Endothelial cell of umbilical vein (primary cell): ENCODE measurements at regions not wholly inside any gene's neighbourhood (a gene's known extent, or its start where the extent isn't known, plus 50 kb on each side); places are given as distances from the start of the nearest gene placed in this dataset.

Source experiments
- BruUV-seq: library from RNA; stranded (reverse); fragments of 400-500 nt; replicated peaks from 2 replicates; lab custom pipeline; 2021; lab: Mats Ljungman, UMichigan
- CTCF ChIA-PET: fragments of 300-600, 350-600 bp; sonication (Branson Sonifier 250); formaldehyde crosslinking; loops from one replicate; lab custom pipeline; 2021; ENCODE audit warnings: antibody characterized with exemption, inconsistent platforms; lab: Charles Lee
- POLR2A ChIA-PET: fragments of 300-600, 350-600 bp; sonication (Branson Sonifier 250); formaldehyde crosslinking; loops from one replicate; lab custom pipeline; 2021; ENCODE audit warnings: antibody characterized with exemption, inconsistent platforms; lab: Charles Lee
- DNase-seq: peaks from one replicate; pipeline ENCODE4 v3.0.0-alpha.2; 2011; ENCODE audit warnings: low read depth, low spot score
- FAIRE-seq: peaks from 2 replicates; lab custom pipeline; 2011; peaks lifted over from hg19 to GRCh38; lab: Jason Lieb, UNC
- H2AFZ ChIP-seq: 2 replicates; pipeline ENCODE4 v1.6.0; 2012; ENCODE audit warnings: low read depth, low read length, control low read depth, inconsistent platforms
- H3K27ac ChIP-seq: 2 replicates; pipeline ENCODE4 v1.5.1; 2011; ENCODE audit warnings: low read depth, mild to moderate bottlenecking, control low read depth, low read length, moderate library complexity; ENCODE audit not compliant: insufficient read depth
- H3K27me3 ChIP-seq, 2 experiments: 2 replicates each; pipeline versions ENCODE4 v1.6.0 to v1.6.1; 2011; ENCODE audit warnings: low read length in 2 of 2, mixed read lengths in 1 of 2; ENCODE audit not compliant: control insufficient read depth in 2 of 2, insufficient read depth in 2 of 2
- H3K36me3 ChIP-seq, 2 experiments: 2 replicates in 1 of 2; 3 replicates in 1 of 2; pipeline ENCODE4 v1.5.1; 2011; ENCODE audit warnings: low read length in 2 of 2, mild to moderate bottlenecking in 1 of 2, moderate library complexity in 1 of 2; ENCODE audit not compliant: control insufficient read depth in 2 of 2, insufficient read depth in 2 of 2; ENCODE audit errors: extremely low read depth in 1 of 2
- H3K4me1 ChIP-seq: 3 replicates; pipeline ENCODE4 v1.5.1; 2011; ENCODE audit warnings: mild to moderate bottlenecking, low read length; ENCODE audit not compliant: control insufficient read depth, insufficient read depth; ENCODE audit errors: extremely low read depth
- H3K4me2 ChIP-seq: 2 replicates; pipeline ENCODE4 v1.6.1; 2011; ENCODE audit warnings: low read length, control low read depth, mixed read lengths; ENCODE audit not compliant: insufficient read depth
- H3K4me3 ChIP-seq, 3 experiments: fragments of 200-600 bp in 1 of 3; sonication (generic), shearing (Covaris generic) in 1 of 3; replicated peaks in 1 of 3; 2 replicates each; pipeline ENCODE4 v1.5.1; 2011 to 2016; ENCODE audit warnings: control low read depth in 3 of 3, low read length in 3 of 3, mild to moderate bottlenecking in 2 of 3, inconsistent platforms in 1 of 3, low read depth in 1 of 3, moderate library complexity in 1 of 3; ENCODE audit not compliant: insufficient read depth in 1 of 3
- H3K79me2 ChIP-seq: 2 replicates; pipeline ENCODE4 v1.6.0; 2012; ENCODE audit warnings: low read length, inconsistent platforms; ENCODE audit not compliant: control insufficient read depth, insufficient read depth
- H3K9ac ChIP-seq: replicated peaks from 2 replicates; pipeline ENCODE3; 2011; ENCODE audit warnings: low read length, control low read depth; ENCODE audit not compliant: insufficient read depth; ENCODE audit errors: extremely low read depth
- H3K9me1 ChIP-seq: replicated peaks from 3 replicates; pipeline ENCODE4 v1.6.0; 2011; ENCODE audit warnings: mild to moderate bottlenecking, low read length; ENCODE audit not compliant: control insufficient read depth, insufficient read depth; ENCODE audit errors: extremely low read depth
- H3K9me3 ChIP-seq: replicated peaks from 2 replicates; pipeline ENCODE4 v1.5.1; 2012; ENCODE audit warnings: low read length, inconsistent platforms; ENCODE audit not compliant: control insufficient read depth, insufficient read depth
- H4K20me1 ChIP-seq: replicated peaks from 2 replicates; pipeline ENCODE3; 2011; ENCODE audit warnings: mild to moderate bottlenecking, low read length; ENCODE audit not compliant: control insufficient read depth, insufficient read depth; ENCODE audit errors: extremely low read depth
- EZH2 ChIP-seq: IDR thresholded peaks from 2 replicates; pipeline ENCODE4 v1.6.1; 2012; ENCODE audit warnings: borderline replicate concordance, low read depth, mild to moderate bottlenecking, moderate library complexity, low read length, inconsistent platforms; ENCODE audit not compliant: severe bottlenecking
- FOS ChIP-seq: IDR thresholded peaks from 2 replicates; pipeline ENCODE4 v1.6.1; 2011; ENCODE audit warnings: mild to moderate bottlenecking, low read length, moderate library complexity, borderline replicate concordance; ENCODE audit not compliant: insufficient read depth
- GATA2 ChIP-seq: IDR thresholded peaks from 2 replicates; pipeline ENCODE4 v1.7.0; 2011; ENCODE audit warnings: low read depth, mild to moderate bottlenecking, moderate library complexity, mixed read lengths, low read length; ENCODE audit not compliant: insufficient read length, insufficient read depth
- JUN ChIP-seq: IDR thresholded peaks from 2 replicates; pipeline ENCODE4 v1.6.1; 2011; ENCODE audit warnings: borderline replicate concordance, low read depth; ENCODE audit not compliant: insufficient read length, insufficient read depth
- MYC ChIP-seq: IDR thresholded peaks from one replicate; pipeline ENCODE4 v1.6.1; 2011; ENCODE audit warnings: mild to moderate bottlenecking, low read depth, low read length
- POLR2A ChIP-seq: IDR thresholded peaks from 2 replicates; pipeline ENCODE4 v1.6.1; 2012; ENCODE audit warnings: low read depth, mild to moderate bottlenecking, control low read depth, low read length
- POLR2AphosphoS5 ChIP-seq: IDR thresholded peaks from 2 replicates; pipeline ENCODE4 v1.6.1; 2012; ENCODE audit warnings: low read depth, mild to moderate bottlenecking, control low read depth, low read length, moderate library complexity; ENCODE audit not compliant: insufficient read depth
- dilution Hi-C: fragments of 300-500 bp; cut with MboI; formaldehyde crosslinking; loops from one replicate; pipeline ENCODE4 v1.15.0; 2019; ENCODE audit warnings: low sequenced_read_pairs; ENCODE audit not compliant: extremely low pct_ligation_motif_present
- intact Hi-C: fragments of 100-400 bp; cut with micrococcal nuclease; formaldehyde crosslinking; loops from one replicate; pipeline ENCODE4 v1.10.0; 2022
- TF ChIP-seq, protein P1 (sequence below): IDR thresholded peaks from 2 replicates; pipeline ENCODE4 v1.6.1; 2011; ENCODE audit not compliant: insufficient read depth, insufficient read length
- TF ChIP-seq, protein P2 (sequence below), 2 donors: IDR thresholded peaks; 1 replicate in 1 of 2; 2 replicates in 1 of 2; pipeline ENCODE4 v1.5.1; 2011; ENCODE audit warnings: low read length in 2 of 2, mild to moderate bottlenecking in 2 of 2, moderate library complexity in 2 of 2, control low read depth in 1 of 2, inconsistent platforms in 1 of 2, low read depth in 1 of 2; ENCODE audit not compliant: insufficient read depth in 1 of 2; ENCODE audit errors: extremely low read depth in 1 of 2

DNA sequence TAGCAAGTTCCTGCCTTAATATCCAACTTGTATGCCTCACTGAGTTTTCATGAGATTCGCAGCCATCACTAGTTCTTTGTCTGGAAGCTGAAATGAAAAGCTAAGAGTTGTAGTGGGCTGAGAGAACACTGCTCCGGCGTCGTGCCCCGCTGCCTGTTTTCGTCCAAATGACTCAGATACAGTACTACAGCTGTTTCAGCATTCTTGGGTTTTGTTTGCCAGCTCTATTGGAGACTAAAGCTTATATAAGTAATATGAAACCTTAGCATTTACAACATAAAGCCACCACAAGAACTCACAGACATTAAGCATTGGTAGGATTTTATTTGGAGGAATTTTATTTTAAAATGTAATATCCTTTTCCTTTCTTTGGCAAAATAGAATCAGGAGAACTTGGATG is 299.7 kb downstream of the DLEU7 start:
- Histone ChIP-seq H3K4me2 (no peak overlapping the region), H3K36me3 (no peaks in the 10 kb centered on the region), H3K4me1 (no peaks in the 10 kb centered on the region), H3K79me2 (no peaks in the 10 kb centered on the region), H3K27me3 (peaks cover 0 to 7% of the 10 kb centered on the region in 2 experiments), H3K4me3 (no peak overlapping the region), H3K27ac (no peak overlapping the region), H4K20me1 (no peaks in the 10 kb centered on the region), H2AFZ (no peak overlapping the region), H3K9me1 (no peaks in the 10 kb centered on the region), H3K9me3 (no peaks in the 10 kb centered on the region), H3K9ac (no peak overlapping the region)
- intact Hi-C loops (no loop called here), dilution Hi-C loops (no loop called here)
- DNase-seq (no peak), FAIRE-seq (no peak)
- BruUV-seq = no TSS peak
- TF ChIP-seq MYC (no peak), POLR2A (no peak), JUN (no peak), GATA2 (no peak), FOS (no peak), EZH2 (no peak), POLR2AphosphoS5 (no peak)
- TF ChIP-seq, protein P1, sequence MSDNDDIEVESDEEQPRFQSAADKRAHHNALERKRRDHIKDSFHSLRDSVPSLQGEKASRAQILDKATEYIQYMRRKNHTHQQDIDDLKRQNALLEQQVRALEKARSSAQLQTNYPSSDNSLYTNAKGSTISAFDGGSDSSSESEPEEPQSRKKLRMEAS = no peak
- TF ChIP-seq, protein P2, sequence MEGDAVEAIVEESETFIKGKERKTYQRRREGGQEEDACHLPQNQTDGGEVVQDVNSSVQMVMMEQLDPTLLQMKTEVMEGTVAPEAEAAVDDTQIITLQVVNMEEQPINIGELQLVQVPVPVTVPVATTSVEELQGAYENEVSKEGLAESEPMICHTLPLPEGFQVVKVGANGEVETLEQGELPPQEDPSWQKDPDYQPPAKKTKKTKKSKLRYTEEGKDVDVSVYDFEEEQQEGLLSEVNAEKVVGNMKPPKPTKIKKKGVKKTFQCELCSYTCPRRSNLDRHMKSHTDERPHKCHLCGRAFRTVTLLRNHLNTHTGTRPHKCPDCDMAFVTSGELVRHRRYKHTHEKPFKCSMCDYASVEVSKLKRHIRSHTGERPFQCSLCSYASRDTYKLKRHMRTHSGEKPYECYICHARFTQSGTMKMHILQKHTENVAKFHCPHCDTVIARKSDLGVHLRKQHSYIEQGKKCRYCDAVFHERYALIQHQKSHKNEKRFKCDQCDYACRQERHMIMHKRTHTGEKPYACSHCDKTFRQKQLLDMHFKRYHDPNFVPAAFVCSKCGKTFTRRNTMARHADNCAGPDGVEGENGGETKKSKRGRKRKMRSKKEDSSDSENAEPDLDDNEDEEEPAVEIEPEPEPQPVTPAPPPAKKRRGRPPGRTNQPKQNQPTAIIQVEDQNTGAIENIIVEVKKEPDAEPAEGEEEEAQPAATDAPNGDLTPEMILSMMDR (IDR thresholded peaks at IDR 0.05; ENCODE audit: extremely low read depth in 1 of 2, insufficient read depth in 1 of 2, low read depth in 1 of 2, low read length in 2 of 2) = no peak
- POLR2A ChIA-PET = no interaction called here
- CTCF ChIA-PET = interaction anchor here (1.0 kb wide), 1 partner anchor 9 kb away, joined by 3 read pairs; no protein-coding TSS in a partner anchor
